ENCODE measurements at regions not wholly inside any gene's neighbourhood (a gene's known extent, or its start where the extent isn't known, plus 50 kb on each side); places are given as distances from the start of the nearest gene placed in this dataset.

GRCh38 chrX:146127617-146128016 is 310.0 kb downstream of the SLITRK2 start:
- peaks cover 2% of the 10 kb centered on the region for H3K9me3 ChIP-seq
- H3K27me3 ChIP-seq (replicated peaks in 1 of 2; ENCODE audit: control insufficient read depth in 2 of 2, extremely low read depth in 1 of 2, insufficient read depth in 2 of 2, low read length in 1 of 2) = no peaks in the 10 kb centered on the region
- H3K27ac ChIP-seq (ENCODE audit: low read length) = no peak overlapping the region
- Mint-ChIP-seq H3K9me3 (peaks cover 2 to 6% (median 4%) of the 10 kb centered on the region in 3 donors), H3K27me3 (no peaks in the 10 kb centered on the region), H3K36me3 (no peaks in the 10 kb centered on the region), H3K27ac (no peak overlapping the region), H3K4me3 (no peak overlapping the region), H3K4me1 (no peaks in the 10 kb centered on the region)
- whole genome bisulfite sequencing (ENCODE audit: insufficient coverage) = no CpG with 5 or more reads among the region's 1 CpG
- DNase-seq = no peak
- H3K36me3 ChIP-seq (ENCODE audit: control insufficient read depth in 2 of 2, extremely low read depth in 1 of 2, insufficient read depth in 1 of 2, low read length in 1 of 2) = no peaks in the 10 kb centered on the region
- no peaks in the 10 kb centered on the region for H3K4me1 ChIP-seq (ENCODE audit: control insufficient read depth in 1 of 2, extremely low read depth in 1 of 2, insufficient read depth in 2 of 2, low read length in 2 of 2)
- no peak for ATAC-seq (replicated peaks in 1 of 4)
- POLR2A ChIA-PET = no interaction called here
- CTCF ChIA-PET = no interaction called here
- H3K4me3 ChIP-seq (ENCODE audit: control insufficient read depth in 1 of 2, extremely low read depth in 1 of 2, low read length in 1 of 2) = no peak overlapping the region

- no peaks in the 10 kb centered on the region for H3K36me3 ChIP-seq (ENCODE audit: control insufficient read depth in 2 of 2, extremely low read depth in 1 of 2, insufficient read depth in 1 of 2, low read length in 1 of 2)
- CTCF ChIA-PET = no interaction called here
- POLR2A ChIA-PET = no interaction called here
- Mint-ChIP-seq H3K9me3 (peaks cover 0 to 3% (median 0%) of the 10 kb centered on the region in 3 donors), H3K27me3 (peaks cover 0 to 4% of the 10 kb centered on the region in 2 donors), H3K4me3 (no peak overlapping the region), H3K36me3 (no peaks in the 10 kb centered on the region), H3K27ac (no peak overlapping the region), H3K4me1 (no peaks in the 10 kb centered on the region)
- no peaks in the 10 kb centered on the region for H3K4me1 ChIP-seq (ENCODE audit: control insufficient read depth in 1 of 2, extremely low read depth in 1 of 2, insufficient read depth in 2 of 2, low read length in 2 of 2)
- ATAC-seq (replicated peaks in 1 of 4) = no peak
- WGBS (ENCODE audit: insufficient coverage) = no CpG with 5 or more reads among the region's 4 CpGs
- H3K27ac ChIP-seq (ENCODE audit: low read length) = no peak overlapping the region
- DNase-seq = no peak
- no peaks in the 10 kb centered on the region for H3K27me3 ChIP-seq (replicated peaks in 1 of 2; ENCODE audit: control insufficient read depth in 2 of 2, extremely low read depth in 1 of 2, insufficient read depth in 2 of 2, low read length in 1 of 2)
- H3K4me3 ChIP-seq (ENCODE audit: control insufficient read depth in 1 of 2, extremely low read depth in 1 of 2, low read length in 1 of 2) = no peak overlapping the region
- no peaks in the 10 kb centered on the region for H3K9me3 ChIP-seq
Measured at GRCh38 chrX:146141221-146141620, 323.6 kb downstream of the SLITRK2 start.

- peaks cover 0 to 4% of the 10 kb centered on the region in 2 donors for H3K27me3 Mint-ChIP-seq
- no CpG with 5 or more reads among the region's 5 CpGs for WGBS (ENCODE audit: insufficient coverage)
Measured at GRCh38 chrX:146144039-146144438, 326.4 kb downstream of the SLITRK2 start.

GRCh38 chrX:146154191-146154590 is 336.6 kb downstream of the SLITRK2 start:
- H3K4me1 ChIP-seq (ENCODE audit: control insufficient read depth in 1 of 2, extremely low read depth in 1 of 2, insufficient read depth in 2 of 2, low read length in 2 of 2) = no peaks in the 10 kb centered on the region
- Mint-ChIP-seq H3K36me3 (no peaks in the 10 kb centered on the region), H3K9me3 (peaks cover 0 to 3% (median 0%) of the 10 kb centered on the region in 3 donors), H3K4me1 (no peaks in the 10 kb centered on the region), H3K4me3 (no peak overlapping the region), H3K27ac (no peak overlapping the region), H3K27me3 (no peaks in the 10 kb centered on the region)
- H3K27ac ChIP-seq (ENCODE audit: low read length) = no peak overlapping the region
- ATAC-seq (replicated peaks in 1 of 4) (no peak), DNase-seq (no peak)
- WGBS (ENCODE audit: insufficient coverage) = 93% methylated on average over 2 of the region's 4 CpGs
- H3K36me3 ChIP-seq (ENCODE audit: control insufficient read depth in 2 of 2, extremely low read depth in 1 of 2, insufficient read depth in 1 of 2, low read length in 1 of 2) = no peaks in the 10 kb centered on the region
- no peak overlapping the region for H3K4me3 ChIP-seq (ENCODE audit: control insufficient read depth in 1 of 2, extremely low read depth in 1 of 2, low read length in 1 of 2)
- ChIA-PET CTCF (no interaction called here), POLR2A (no interaction called here)
- H3K27me3 ChIP-seq (replicated peaks in 1 of 2; ENCODE audit: control insufficient read depth in 2 of 2, extremely low read depth in 1 of 2, insufficient read depth in 2 of 2, low read length in 1 of 2) = no peaks in the 10 kb centered on the region
- no peaks in the 10 kb centered on the region for H3K9me3 ChIP-seq

More at GRCh38 chrX:146144039-146144438, 326.4 kb downstream of the SLITRK2 start:
- Histone ChIP-seq H3K27ac (ENCODE audit: low read length) (no peak overlapping the region), H3K4me3 (ENCODE audit: control insufficient read depth in 1 of 2, extremely low read depth in 1 of 2, low read length in 1 of 2) (no peak overlapping the region), H3K4me1 (ENCODE audit: control insufficient read depth in 1 of 2, extremely low read depth in 1 of 2, insufficient read depth in 2 of 2, low read length in 2 of 2) (no peaks in the 10 kb centered on the region), H3K36me3 (ENCODE audit: control insufficient read depth in 2 of 2, extremely low read depth in 1 of 2, insufficient read depth in 1 of 2, low read length in 1 of 2) (no peaks in the 10 kb centered on the region), H3K9me3 (no peaks in the 10 kb centered on the region), H3K27me3 (replicated peaks in 1 of 2; ENCODE audit: control insufficient read depth in 2 of 2, extremely low read depth in 1 of 2, insufficient read depth in 2 of 2, low read length in 1 of 2) (no peaks in the 10 kb centered on the region)
- CTCF ChIA-PET = no interaction called here
- no peak overlapping the region for H3K27ac Mint-ChIP-seq
- POLR2A ChIA-PET = no interaction called here
- H3K4me1 Mint-ChIP-seq = no peaks in the 10 kb centered on the region
- DNase-seq = no peak
- H3K9me3 Mint-ChIP-seq = peaks cover 0 to 3% (median 0%) of the 10 kb centered on the region in 3 donors
- no peaks in the 10 kb centered on the region for H3K36me3 Mint-ChIP-seq
- no peak for ATAC-seq (replicated peaks in 1 of 4)
- no peak overlapping the region for H3K4me3 Mint-ChIP-seq

GRCh38 chrX:146160443-146161203 is 343.0 kb downstream of the SLITRK2 start:
- Histone ChIP-seq H3K36me3 (ENCODE audit: control insufficient read depth in 2 of 2, extremely low read depth in 1 of 2, insufficient read depth in 1 of 2, low read length in 1 of 2) (no peaks in the 10 kb centered on the region), H3K9me3 (no peaks in the 10 kb centered on the region), H3K4me1 (ENCODE audit: control insufficient read depth in 1 of 2, extremely low read depth in 1 of 2, insufficient read depth in 2 of 2, low read length in 2 of 2) (no peaks in the 10 kb centered on the region), H3K27me3 (replicated peaks in 1 of 2; ENCODE audit: control insufficient read depth in 2 of 2, extremely low read depth in 1 of 2, insufficient read depth in 2 of 2, low read length in 1 of 2) (no peaks in the 10 kb centered on the region), H3K27ac (ENCODE audit: low read length) (no peak overlapping the region), H3K4me3 (ENCODE audit: control insufficient read depth in 1 of 2, extremely low read depth in 1 of 2, low read length in 1 of 2) (no peak overlapping the region)
- Mint-ChIP-seq H3K4me3 (no peak overlapping the region), H3K4me1 (no peaks in the 10 kb centered on the region), H3K36me3 (no peaks in the 10 kb centered on the region), H3K27ac (no peak overlapping the region), H3K27me3 (no peaks in the 10 kb centered on the region), H3K9me3 (peaks cover 0 to 8% (median 3%) of the 10 kb centered on the region in 3 donors)
- DNase-seq (no peak), ATAC-seq (replicated peaks in 1 of 4) (no peak)
- ChIA-PET CTCF (no interaction called here), POLR2A (no interaction called here)

- Mint-ChIP-seq H3K36me3 (no peaks in the 10 kb centered on the region), H3K27ac (no peak overlapping the region), H3K4me1 (no peaks in the 10 kb centered on the region), H3K4me3 (no peak overlapping the region), H3K27me3 (peaks cover 0 to 7% of the 10 kb centered on the region in 2 donors), H3K9me3 (peaks cover 0 to 6% (median 0%) of the 10 kb centered on the region in 3 donors)
- Histone ChIP-seq H3K4me3 (ENCODE audit: control insufficient read depth in 1 of 2, extremely low read depth in 1 of 2, low read length in 1 of 2) (no peak overlapping the region), H3K9me3 (no peaks in the 10 kb centered on the region), H3K27ac (ENCODE audit: low read length) (no peak overlapping the region), H3K27me3 (replicated peaks in 1 of 2; ENCODE audit: control insufficient read depth in 2 of 2, extremely low read depth in 1 of 2, insufficient read depth in 2 of 2, low read length in 1 of 2) (no peaks in the 10 kb centered on the region), H3K36me3 (ENCODE audit: control insufficient read depth in 2 of 2, extremely low read depth in 1 of 2, insufficient read depth in 1 of 2, low read length in 1 of 2) (no peaks in the 10 kb centered on the region), H3K4me1 (ENCODE audit: control insufficient read depth in 1 of 2, extremely low read depth in 1 of 2, insufficient read depth in 2 of 2, low read length in 2 of 2) (no peaks in the 10 kb centered on the region)
- WGBS (ENCODE audit: insufficient coverage) = 80% methylated on average over 2 of the region's 4 CpGs
- CTCF ChIA-PET = no interaction called here
- no peak for DNase-seq
- ATAC-seq (replicated peaks in 1 of 4) = no peak
- POLR2A ChIA-PET = no interaction called here
Measured at GRCh38 chrX:146173742-146174141, 356.1 kb downstream of the SLITRK2 start.

- Histone ChIP-seq H3K4me3 (ENCODE audit: control insufficient read depth in 1 of 2, extremely low read depth in 1 of 2, low read length in 1 of 2) (no peak overlapping the region), H3K36me3 (ENCODE audit: control insufficient read depth in 2 of 2, extremely low read depth in 1 of 2, insufficient read depth in 1 of 2, low read length in 1 of 2) (no peaks in the 10 kb centered on the region), H3K4me1 (ENCODE audit: control insufficient read depth in 1 of 2, extremely low read depth in 1 of 2, insufficient read depth in 2 of 2, low read length in 2 of 2) (no peaks in the 10 kb centered on the region), H3K27me3 (replicated peaks in 1 of 2; ENCODE audit: control insufficient read depth in 2 of 2, extremely low read depth in 1 of 2, insufficient read depth in 2 of 2, low read length in 1 of 2) (no peaks in the 10 kb centered on the region), H3K9me3 (no peaks in the 10 kb centered on the region), H3K27ac (ENCODE audit: low read length) (no peak overlapping the region)
- Mint-ChIP-seq H3K9me3 (peaks cover 0 to 3% (median 3%) of the 10 kb centered on the region in 3 donors), H3K27ac (no peak overlapping the region), H3K36me3 (no peaks in the 10 kb centered on the region), H3K27me3 (no peaks in the 10 kb centered on the region), H3K4me3 (no peak overlapping the region), H3K4me1 (no peaks in the 10 kb centered on the region)
- ChIA-PET POLR2A (no interaction called here), CTCF (no interaction called here)
- ATAC-seq (replicated peaks in 1 of 4) (no peak), DNase-seq (no peak)
- WGBS (ENCODE audit: insufficient coverage) = no CpG with 5 or more reads among the region's 4 CpGs
Measured at GRCh38 chrX:146181858-146182257, 364.2 kb downstream of the SLITRK2 start.

All from T-cell (primary cell).